Fibroblast of mammary gland (primary cell): ENCODE measurements at regions not wholly inside any gene's neighbourhood (a gene's known extent, or its start where the extent isn't known, plus 50 kb on each side); places are given as distances from the start of the nearest gene placed in this dataset.

Experiments used
- DNase-seq: peaks from one replicate; pipeline ENCODE4 v3.0.0-alpha.2; 2010; ENCODE audit warnings: low read depth
- H3K4me3 ChIP-seq: 2 replicates; pipeline ENCODE4 v1.5.1; 2011; ENCODE audit warnings: low read depth, mild to moderate bottlenecking, low read length, moderate library complexity; ENCODE audit not compliant: control insufficient read depth
- TF ChIP-seq, protein P1 (sequence below): conservative IDR thresholded peaks from 2 replicates; pipeline ENCODE4 v1.5.1; 2011; ENCODE audit warnings: low read depth, low read length, inconsistent platforms; ENCODE audit not compliant: control insufficient read depth, insufficient read depth

- DNase-seq = no peak
- TF ChIP-seq, protein P1, sequence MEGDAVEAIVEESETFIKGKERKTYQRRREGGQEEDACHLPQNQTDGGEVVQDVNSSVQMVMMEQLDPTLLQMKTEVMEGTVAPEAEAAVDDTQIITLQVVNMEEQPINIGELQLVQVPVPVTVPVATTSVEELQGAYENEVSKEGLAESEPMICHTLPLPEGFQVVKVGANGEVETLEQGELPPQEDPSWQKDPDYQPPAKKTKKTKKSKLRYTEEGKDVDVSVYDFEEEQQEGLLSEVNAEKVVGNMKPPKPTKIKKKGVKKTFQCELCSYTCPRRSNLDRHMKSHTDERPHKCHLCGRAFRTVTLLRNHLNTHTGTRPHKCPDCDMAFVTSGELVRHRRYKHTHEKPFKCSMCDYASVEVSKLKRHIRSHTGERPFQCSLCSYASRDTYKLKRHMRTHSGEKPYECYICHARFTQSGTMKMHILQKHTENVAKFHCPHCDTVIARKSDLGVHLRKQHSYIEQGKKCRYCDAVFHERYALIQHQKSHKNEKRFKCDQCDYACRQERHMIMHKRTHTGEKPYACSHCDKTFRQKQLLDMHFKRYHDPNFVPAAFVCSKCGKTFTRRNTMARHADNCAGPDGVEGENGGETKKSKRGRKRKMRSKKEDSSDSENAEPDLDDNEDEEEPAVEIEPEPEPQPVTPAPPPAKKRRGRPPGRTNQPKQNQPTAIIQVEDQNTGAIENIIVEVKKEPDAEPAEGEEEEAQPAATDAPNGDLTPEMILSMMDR = no peak
- no peak overlapping the region for H3K4me3 ChIP-seq
Observed at GRCh38 chr18:76142611-76143010, 352.4 kb downstream of the ZNF516 start.

GRCh38 chr18:76139844-76140243 lies 355.2 kb downstream of the ZNF516 start:
- H3K4me3 ChIP-seq = no peak overlapping the region
- DNase-seq = no peak
- TF ChIP-seq, protein P1 = no peak

GRCh38 chr18:76137216-76137615 lies 357.8 kb downstream of the ZNF516 start:
- no peak for DNase-seq
- H3K4me3 ChIP-seq = no peak overlapping the region
- TF ChIP-seq, protein P1 = no peak

DNA sequence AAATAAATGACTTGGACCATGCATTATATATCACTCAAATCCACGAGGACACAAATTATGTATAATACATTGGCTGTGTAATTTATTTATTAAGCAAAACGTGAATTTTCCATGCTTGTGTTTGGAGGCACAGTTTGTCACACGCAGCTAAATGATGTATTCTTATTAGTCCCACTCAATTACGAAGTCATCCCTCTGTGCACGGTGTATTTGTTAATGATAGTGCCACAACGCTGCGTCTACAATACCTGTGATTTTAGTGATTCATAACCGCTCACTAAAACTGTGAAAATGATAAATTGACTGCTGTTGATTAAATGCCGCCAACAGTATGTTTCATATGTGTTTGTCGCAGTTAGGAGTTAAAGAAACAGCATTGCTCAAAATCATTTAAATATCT lies 358.3 kb downstream of the ZNF516 start:
- TF ChIP-seq, protein P1 = no peak
- DNase-seq = no peak
- no peak overlapping the region for H3K4me3 ChIP-seq

DNA sequence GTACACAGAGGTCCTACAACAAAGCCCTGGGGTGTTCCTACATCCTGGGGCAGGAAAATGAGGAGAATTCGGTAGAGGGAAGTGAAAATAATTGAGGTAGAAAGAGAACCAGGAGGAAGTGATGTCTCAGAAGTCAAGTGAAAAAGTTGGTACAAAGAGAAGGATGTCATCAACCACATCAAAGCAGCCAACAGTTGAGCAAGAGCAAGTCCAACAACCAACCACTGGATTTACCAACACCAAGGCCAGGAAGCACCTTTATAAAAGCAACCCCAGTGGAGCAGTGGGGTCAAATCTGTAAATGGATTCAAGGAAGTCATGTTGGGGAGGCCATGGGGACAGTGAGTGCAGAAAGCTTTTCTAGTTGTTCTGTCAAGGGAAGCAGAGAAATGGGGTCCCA lies 360.4 kb downstream of the ZNF516 start:
- TF ChIP-seq, protein P1 = no peak
- DNase-seq = no peak
- H3K4me3 ChIP-seq = no peak overlapping the region

GRCh38 chr18:76133873-76134272 lies 361.2 kb downstream of the ZNF516 start:
- TF ChIP-seq, protein P1 = no peak
- DNase-seq = no peak
- no peak overlapping the region for H3K4me3 ChIP-seq

- peak; percentile 66 for DNase-seq
- no peak overlapping the region for H3K4me3 ChIP-seq
- TF ChIP-seq, protein P1 = no peak
Observed at GRCh38 chr18:76131738-76132137, 363.3 kb downstream of the ZNF516 start.
